ENCODE measurements at regions not wholly inside any gene's neighbourhood (a gene's known extent, or its start where the extent isn't known, plus 50 kb on each side); places are given as distances from the start of the nearest gene placed in this dataset.

GRCh38 chr5:159451197-159452052 lies 121.1 kb upstream of the IL12B start:
- no peak for TF ChIP-seq CTCF (conservative IDR thresholded peaks at IDR 0.05; ENCODE audit: low read depth, low read length)
- no peak overlapping the region for H3K4me3 ChIP-seq (ENCODE audit: low read length)
- DNase-seq (ENCODE audit: low read depth): peak; percentile 91

GRCh38 chr5:159452480-159453167 lies 122.3 kb upstream of the IL12B start:
- TF ChIP-seq CTCF (conservative IDR thresholded peaks at IDR 0.05; ENCODE audit: low read depth, low read length): no peak
- DNase-seq (ENCODE audit: low read depth): no peak

GRCh38 chr5:159453209-159453608 lies 122.9 kb upstream of the IL12B start:
- DNase-seq (ENCODE audit: low read depth): no peak
- TF ChIP-seq CTCF (conservative IDR thresholded peaks at IDR 0.05; ENCODE audit: low read depth, low read length): no peak
- H3K4me3 ChIP-seq (ENCODE audit: low read length): no peak overlapping the region

More at GRCh38 chr5:159452480-159453167, 122.3 kb upstream of the IL12B start:
- H3K4me3 ChIP-seq (ENCODE audit: low read length): no peak overlapping the region

GRCh38 chr5:159456261-159456660 lies 126.0 kb upstream of the IL12B start:
- no peak for DNase-seq (ENCODE audit: low read depth)
- no peak overlapping the region for H3K4me3 ChIP-seq (ENCODE audit: low read length)
- TF ChIP-seq CTCF (conservative IDR thresholded peaks at IDR 0.05; ENCODE audit: low read depth, low read length): no peak

GRCh38 chr5:159456722-159457465 lies 126.6 kb upstream of the IL12B start:
- H3K4me3 ChIP-seq (ENCODE audit: low read length): no peak overlapping the region
- TF ChIP-seq CTCF (conservative IDR thresholded peaks at IDR 0.05; ENCODE audit: low read depth, low read length): no peak
- DNase-seq (ENCODE audit: low read depth): no peak

- no peak for TF ChIP-seq CTCF (conservative IDR thresholded peaks at IDR 0.05; ENCODE audit: low read depth, low read length)
- no peak overlapping the region for H3K4me3 ChIP-seq (ENCODE audit: low read length)
- no peak for DNase-seq (ENCODE audit: low read depth)
These were observed 128.0 kb upstream of the IL12B start for GRCh38 chr5:159458217-159458711.

All from retinal pigment epithelial cell (primary cell).